ENCODE measurements at regions not wholly inside any gene's neighbourhood (a gene's known extent, or its start where the extent isn't known, plus 50 kb on each side); places are given as distances from the start of the nearest gene placed in this dataset.
"Not testable (repeated sequence)": the region's sequence is repeated elsewhere in the genome, so short reads cannot be mapped to it uniquely, and the experiment has no call there.

GRCh38 chr4:3877236-3877635 lies 111.1 kb downstream of the ADRA2C start:
- H3K9me3 ChIP-seq = no peaks in the 10 kb centered on the region
- no peaks in the 10 kb centered on the region for H3K36me3 ChIP-seq
- intact Hi-C loops (cut with DNase I) = loop anchor here (10.0 kb wide), 1 partner anchor 112 kb away; the partner anchor contains the start of gene ADRA2C
- H3K27me3 ChIP-seq = peaks cover 20% of the 10 kb centered on the region
- H3K27ac ChIP-seq = no peak overlapping the region
- TF ChIP-seq, protein P1, sequence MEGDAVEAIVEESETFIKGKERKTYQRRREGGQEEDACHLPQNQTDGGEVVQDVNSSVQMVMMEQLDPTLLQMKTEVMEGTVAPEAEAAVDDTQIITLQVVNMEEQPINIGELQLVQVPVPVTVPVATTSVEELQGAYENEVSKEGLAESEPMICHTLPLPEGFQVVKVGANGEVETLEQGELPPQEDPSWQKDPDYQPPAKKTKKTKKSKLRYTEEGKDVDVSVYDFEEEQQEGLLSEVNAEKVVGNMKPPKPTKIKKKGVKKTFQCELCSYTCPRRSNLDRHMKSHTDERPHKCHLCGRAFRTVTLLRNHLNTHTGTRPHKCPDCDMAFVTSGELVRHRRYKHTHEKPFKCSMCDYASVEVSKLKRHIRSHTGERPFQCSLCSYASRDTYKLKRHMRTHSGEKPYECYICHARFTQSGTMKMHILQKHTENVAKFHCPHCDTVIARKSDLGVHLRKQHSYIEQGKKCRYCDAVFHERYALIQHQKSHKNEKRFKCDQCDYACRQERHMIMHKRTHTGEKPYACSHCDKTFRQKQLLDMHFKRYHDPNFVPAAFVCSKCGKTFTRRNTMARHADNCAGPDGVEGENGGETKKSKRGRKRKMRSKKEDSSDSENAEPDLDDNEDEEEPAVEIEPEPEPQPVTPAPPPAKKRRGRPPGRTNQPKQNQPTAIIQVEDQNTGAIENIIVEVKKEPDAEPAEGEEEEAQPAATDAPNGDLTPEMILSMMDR (IDR thresholded peaks at IDR 0.05) = no peak
- no peak overlapping the region for H3K9ac ChIP-seq (ENCODE audit: low read depth in 2 of 2, low read length in 2 of 2)
- no peak for DNase-seq
- no peaks in the 10 kb centered on the region for H3K4me1 ChIP-seq
- no peak overlapping the region for H3K4me3 ChIP-seq

DNA sequence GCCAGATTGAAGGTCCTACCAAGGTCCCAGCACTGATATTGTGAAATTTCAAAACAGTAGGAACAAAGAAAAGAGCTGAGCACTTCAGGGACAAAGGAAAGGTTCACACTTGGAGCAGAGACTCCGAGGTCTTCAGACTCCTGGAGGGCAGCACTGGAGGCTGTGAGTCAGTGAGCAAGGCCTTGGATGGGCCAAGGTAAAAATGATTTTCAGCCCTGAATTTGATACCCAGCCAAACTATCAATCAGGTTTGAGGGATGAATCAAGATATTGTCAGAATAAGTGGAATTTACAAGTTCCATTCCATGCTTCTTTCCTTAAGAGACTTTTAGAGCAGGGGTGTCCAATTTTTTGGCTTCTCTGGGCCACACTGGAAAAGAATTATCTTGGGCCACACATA lies 111.7 kb downstream of the ADRA2C start:
- TF ChIP-seq, protein P1 (IDR thresholded peaks at IDR 0.05) = no peak
- DNase-seq = no peak
- Histone ChIP-seq H3K27ac (no peak overlapping the region), H3K4me1 (no peaks in the 10 kb centered on the region), H3K9ac (ENCODE audit: low read depth in 2 of 2, low read length in 2 of 2) (no peak overlapping the region), H3K4me3 (no peak overlapping the region), H3K27me3 (peaks cover 15% of the 10 kb centered on the region), H3K36me3 (no peaks in the 10 kb centered on the region), H3K9me3 (no peaks in the 10 kb centered on the region)
- intact Hi-C loops (cut with DNase I) = loop anchor here (10.0 kb wide), 1 partner anchor 113 kb away; the partner anchor contains the start of gene ADRA2C

GRCh38 chr4:3878678-3879077 lies 112.5 kb downstream of the ADRA2C start:
- H3K9me3 ChIP-seq = no peaks in the 10 kb centered on the region
- intact Hi-C loops (cut with DNase I) = loop anchor here (10.0 kb wide), 1 partner anchor 114 kb away; the partner anchor contains the start of gene ADRA2C

DNA sequence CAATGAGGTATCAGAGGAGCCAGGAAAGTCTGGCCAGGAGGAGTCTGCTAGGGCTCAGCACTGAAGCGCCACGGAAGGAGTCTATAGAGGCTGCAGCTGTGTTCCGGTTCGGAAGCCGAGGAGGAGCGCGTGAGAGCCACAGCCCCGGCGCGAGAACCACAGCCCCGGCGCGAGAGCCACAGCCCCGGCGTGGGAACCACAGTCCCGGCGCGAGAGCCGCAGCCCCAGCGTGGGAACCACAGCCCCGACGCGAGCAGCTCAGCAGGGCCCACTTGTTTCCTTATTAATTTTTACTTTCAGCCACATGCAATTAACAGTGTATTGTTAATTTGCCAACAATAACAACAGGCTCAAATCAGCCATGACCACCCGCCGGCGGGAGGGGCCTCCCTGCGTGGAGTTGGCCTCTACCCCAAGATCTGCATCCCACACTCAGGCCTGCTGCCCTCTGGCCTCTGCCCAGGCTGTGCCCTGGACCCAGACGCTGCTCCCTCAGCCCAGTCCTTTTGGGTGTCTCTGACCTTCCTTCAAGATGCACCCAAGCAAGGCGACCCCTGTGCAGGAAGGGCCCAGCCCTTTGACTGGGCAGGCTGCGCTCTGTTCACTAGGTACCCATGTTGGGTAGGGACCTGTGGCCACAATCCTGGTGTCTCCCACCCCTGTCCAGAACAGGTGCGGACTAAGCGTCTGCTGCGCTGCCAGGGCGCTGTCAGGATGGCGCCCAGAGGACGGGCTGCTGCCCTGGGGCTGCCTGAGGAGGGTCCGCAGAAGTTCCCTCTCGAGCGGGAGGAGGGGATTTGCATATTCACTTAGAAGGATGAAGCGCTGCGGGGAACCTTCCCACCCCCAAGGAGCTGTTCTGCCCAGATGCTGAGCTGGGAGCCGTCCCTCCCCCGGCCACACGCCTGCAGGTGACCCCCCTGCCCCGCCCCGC lies 113.8 kb downstream of the ADRA2C start:
- Histone ChIP-seq H3K4me3 (no peak overlapping the region), H3K9me3 (no peaks in the 10 kb centered on the region), H3K27ac (no peak overlapping the region), H3K27me3 (peaks cover 10% of the 10 kb centered on the region), H3K9ac (ENCODE audit: low read depth in 2 of 2, low read length in 2 of 2) (no peak overlapping the region), H3K4me1 (no peaks in the 10 kb centered on the region), H3K36me3 (no peaks in the 10 kb centered on the region)
- TF ChIP-seq, protein P1 (IDR thresholded peaks at IDR 0.05) = no peak
- no peak for DNase-seq
- intact Hi-C loops (cut with DNase I) = loop anchor here (10.0 kb wide), 1 partner anchor 115 kb away; the partner anchor contains the start of gene ADRA2C

More at GRCh38 chr4:3878678-3879077, 112.5 kb downstream of the ADRA2C start:
- Histone ChIP-seq H3K36me3 (no peaks in the 10 kb centered on the region), H3K4me1 (no peaks in the 10 kb centered on the region), H3K27me3 (peaks cover 10% of the 10 kb centered on the region), H3K27ac (no peak overlapping the region), H3K9ac (ENCODE audit: low read depth in 2 of 2, low read length in 2 of 2) (no peak overlapping the region), H3K4me3 (no peak overlapping the region)
- DNase-seq = no peak
- TF ChIP-seq, protein P1 (IDR thresholded peaks at IDR 0.05) = no peak

GRCh38 chr4:3880615-3881120 lies 114.5 kb downstream of the ADRA2C start:
- TF ChIP-seq, protein P1 (IDR thresholded peaks at IDR 0.05) = peak; percentile 30

DNA sequence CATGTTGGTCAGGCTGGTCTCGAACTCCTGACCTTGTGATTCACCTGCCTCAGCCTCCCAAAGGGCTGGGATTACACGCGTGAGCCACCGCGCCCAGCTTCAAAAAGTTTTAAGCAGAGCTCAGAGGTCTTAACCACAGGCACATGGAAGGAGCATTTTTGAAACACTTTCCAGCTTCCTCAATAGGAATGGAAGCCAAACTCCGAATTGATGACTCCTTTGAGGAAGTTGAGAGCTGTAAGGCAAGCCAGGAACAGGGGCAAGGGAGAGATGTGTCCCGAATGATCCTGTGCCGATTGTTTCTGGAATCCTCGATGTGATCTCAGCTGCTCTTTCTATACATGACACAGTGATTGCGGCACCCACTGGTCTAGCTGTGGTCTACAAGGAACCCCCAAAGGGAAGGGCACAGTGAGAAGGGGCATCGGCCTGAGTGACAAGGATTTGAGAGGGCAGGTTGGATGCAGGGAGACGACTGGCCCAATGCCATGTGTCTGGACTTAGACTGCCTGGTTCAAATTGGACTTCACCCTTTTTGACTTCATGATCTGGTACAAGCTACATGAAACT lies 116.2 kb downstream of the ADRA2C start:
- DNase-seq; H3K36me3 ChIP-seq; H3K27ac ChIP-seq; H3K4me3 ChIP-seq; intact Hi-C loops (cut with DNase I); H3K9ac ChIP-seq (ENCODE audit: low read depth in 2 of 2, low read length in 2 of 2); H3K4me1 ChIP-seq; H3K9me3 ChIP-seq: not testable (repeated sequence)
- peaks cover 10% of the 10 kb centered on the region for H3K27me3 ChIP-seq

More at GRCh38 chr4:3880615-3881120, 114.5 kb downstream of the ADRA2C start:
- intact Hi-C loops (cut with DNase I) = no loop called here
- Histone ChIP-seq H3K4me3 (no peak overlapping the region), H3K9ac (ENCODE audit: low read depth in 2 of 2, low read length in 2 of 2) (no peak overlapping the region), H3K9me3 (no peaks in the 10 kb centered on the region), H3K36me3 (no peaks in the 10 kb centered on the region), H3K27me3 (peaks cover 10% of the 10 kb centered on the region), H3K4me1 (no peaks in the 10 kb centered on the region), H3K27ac (no peak overlapping the region)
- DNase-seq = peak; percentile 69

GRCh38 chr4:3884261-3884660 lies 118.1 kb downstream of the ADRA2C start:
- H3K36me3 ChIP-seq; intact Hi-C loops (cut with DNase I); H3K9me3 ChIP-seq; H3K27ac ChIP-seq; H3K4me3 ChIP-seq; DNase-seq; H3K4me1 ChIP-seq; H3K9ac ChIP-seq (ENCODE audit: low read depth in 2 of 2, low read length in 2 of 2): not testable (repeated sequence)
- H3K27me3 ChIP-seq = peaks cover 10% of the 10 kb centered on the region

GRCh38 chr4:3893590-3893989 lies 127.4 kb downstream of the ADRA2C start:
- H3K4me1 ChIP-seq; intact Hi-C loops (cut with DNase I); H3K27ac ChIP-seq; H3K4me3 ChIP-seq; H3K27me3 ChIP-seq; DNase-seq; H3K36me3 ChIP-seq; H3K9ac ChIP-seq (ENCODE audit: low read depth in 2 of 2, low read length in 2 of 2); H3K9me3 ChIP-seq: not testable (repeated sequence)

All from colonic mucosa (tissue), 4 donors.